Endothelial cell of umbilical vein (primary cell): ENCODE measurements at regions not wholly inside any gene's neighbourhood (a gene's known extent, or its start where the extent isn't known, plus 50 kb on each side); places are given as distances from the start of the nearest gene placed in this dataset.

Experiments used
- EZH2 ChIP-seq: IDR thresholded peaks from 2 replicates; pipeline ENCODE4 v1.6.1; 2012; ENCODE audit warnings: borderline replicate concordance, low read depth, mild to moderate bottlenecking, moderate library complexity, low read length, inconsistent platforms; ENCODE audit not compliant: severe bottlenecking
- GATA2 ChIP-seq: IDR thresholded peaks from 2 replicates; pipeline ENCODE4 v1.7.0; 2011; ENCODE audit warnings: low read depth, mild to moderate bottlenecking, moderate library complexity, mixed read lengths, low read length; ENCODE audit not compliant: insufficient read length, insufficient read depth
- POLR2A ChIP-seq: IDR thresholded peaks from 2 replicates; pipeline ENCODE4 v1.6.1; 2012; ENCODE audit warnings: low read depth, mild to moderate bottlenecking, control low read depth, low read length
- POLR2AphosphoS5 ChIP-seq: IDR thresholded peaks from 2 replicates; pipeline ENCODE4 v1.6.1; 2012; ENCODE audit warnings: low read depth, mild to moderate bottlenecking, control low read depth, low read length, moderate library complexity; ENCODE audit not compliant: insufficient read depth
- TF ChIP-seq, protein P1 (sequence below): IDR thresholded peaks from 2 replicates; pipeline ENCODE4 v1.6.1; 2011; ENCODE audit not compliant: insufficient read depth, insufficient read length
- TF ChIP-seq, protein P2 (sequence below), 2 donors: IDR thresholded peaks; 1 replicate in 1 of 2; 2 replicates in 1 of 2; pipeline ENCODE4 v1.5.1; 2011; ENCODE audit warnings: low read length in 2 of 2, mild to moderate bottlenecking in 2 of 2, moderate library complexity in 2 of 2, control low read depth in 1 of 2, inconsistent platforms in 1 of 2, low read depth in 1 of 2; ENCODE audit not compliant: insufficient read depth in 1 of 2; ENCODE audit errors: extremely low read depth in 1 of 2

DNA sequence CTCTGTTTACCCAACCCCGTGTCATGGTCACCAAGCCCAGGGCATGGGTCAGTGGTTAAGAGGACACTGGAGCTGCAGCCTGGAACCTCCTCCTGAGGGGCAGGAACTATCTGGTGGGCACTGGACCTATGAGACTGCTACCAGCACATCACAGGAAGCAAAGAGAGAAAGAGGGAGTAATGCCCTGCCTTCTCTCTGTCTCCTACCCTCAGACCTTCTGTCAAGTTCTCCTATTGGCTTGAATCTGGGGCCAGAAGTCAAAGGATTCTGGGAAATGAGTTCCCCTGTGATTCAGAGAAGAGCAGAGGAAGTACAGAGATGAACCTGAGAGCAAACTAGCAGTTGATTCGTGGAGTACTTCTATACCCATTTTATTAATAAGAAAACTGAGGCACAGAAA is 123.0 kb upstream of the GNAO1 start:
- TF ChIP-seq, protein P1, sequence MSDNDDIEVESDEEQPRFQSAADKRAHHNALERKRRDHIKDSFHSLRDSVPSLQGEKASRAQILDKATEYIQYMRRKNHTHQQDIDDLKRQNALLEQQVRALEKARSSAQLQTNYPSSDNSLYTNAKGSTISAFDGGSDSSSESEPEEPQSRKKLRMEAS = no peak
- TF ChIP-seq GATA2 (no peak), POLR2AphosphoS5 (no peak), EZH2 (no peak), POLR2A (no peak)
- TF ChIP-seq, protein P2, sequence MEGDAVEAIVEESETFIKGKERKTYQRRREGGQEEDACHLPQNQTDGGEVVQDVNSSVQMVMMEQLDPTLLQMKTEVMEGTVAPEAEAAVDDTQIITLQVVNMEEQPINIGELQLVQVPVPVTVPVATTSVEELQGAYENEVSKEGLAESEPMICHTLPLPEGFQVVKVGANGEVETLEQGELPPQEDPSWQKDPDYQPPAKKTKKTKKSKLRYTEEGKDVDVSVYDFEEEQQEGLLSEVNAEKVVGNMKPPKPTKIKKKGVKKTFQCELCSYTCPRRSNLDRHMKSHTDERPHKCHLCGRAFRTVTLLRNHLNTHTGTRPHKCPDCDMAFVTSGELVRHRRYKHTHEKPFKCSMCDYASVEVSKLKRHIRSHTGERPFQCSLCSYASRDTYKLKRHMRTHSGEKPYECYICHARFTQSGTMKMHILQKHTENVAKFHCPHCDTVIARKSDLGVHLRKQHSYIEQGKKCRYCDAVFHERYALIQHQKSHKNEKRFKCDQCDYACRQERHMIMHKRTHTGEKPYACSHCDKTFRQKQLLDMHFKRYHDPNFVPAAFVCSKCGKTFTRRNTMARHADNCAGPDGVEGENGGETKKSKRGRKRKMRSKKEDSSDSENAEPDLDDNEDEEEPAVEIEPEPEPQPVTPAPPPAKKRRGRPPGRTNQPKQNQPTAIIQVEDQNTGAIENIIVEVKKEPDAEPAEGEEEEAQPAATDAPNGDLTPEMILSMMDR (IDR thresholded peaks at IDR 0.05; ENCODE audit: extremely low read depth in 1 of 2, insufficient read depth in 1 of 2, low read depth in 1 of 2, low read length in 2 of 2) = no peak
